Thoracic aorta (tissue), 2 donors: ENCODE measurements at regions not wholly inside any gene's neighbourhood (a gene's known extent, or its start where the extent isn't known, plus 50 kb on each side); places are given as distances from the start of the nearest gene placed in this dataset.
"Not testable (repeated sequence)": the region's sequence is repeated elsewhere in the genome, so short reads cannot be mapped to it uniquely, and the experiment has no call there.

Experiments
- ATAC-seq: fragments of 150-250 bp; one replicate; pipeline ENCODE4 v1.8.0; 2017; ENCODE audit warnings: low read depth; ENCODE audit not compliant: insufficient number of reproducible peaks, low FRiP score
- DNase-seq: peaks from one replicate; pipeline ENCODE4 v3.0.0-alpha.2; 2020; ENCODE audit warnings: low spot score
- H3K27ac ChIP-seq, 2 donors: fragments of 200-600 bp; sonication (generic); 1 replicate in 1 of 2; 2 replicates in 1 of 2; pipeline ENCODE4 v1.5.1; 2016; ENCODE audit warnings: mild to moderate bottlenecking in 2 of 2, moderate library complexity in 2 of 2
- H3K27me3 ChIP-seq: fragments of 200-600 bp; sonication (generic); replicated peaks from 2 replicates; pipeline ENCODE4 v1.6.0; 2016; ENCODE audit warnings: mild to moderate bottlenecking; ENCODE audit not compliant: insufficient read depth
- H3K36me3 ChIP-seq: fragments of 200-600 bp; sonication (generic); one replicate; pipeline ENCODE4 v1.5.1; 2016
- H3K4me1 ChIP-seq, 2 donors: fragments of 200-600 bp; sonication (generic); 1 replicate in 1 of 2; 2 replicates in 1 of 2; pipeline versions ENCODE4 v1.5.1 to v1.6.0; 2016; ENCODE audit warnings: low read depth in 2 of 2, mild to moderate bottlenecking in 1 of 2; ENCODE audit not compliant: control insufficient read depth in 1 of 2
- H3K4me3 ChIP-seq: fragments of 200-600 bp; sonication (generic); 2 replicates; pipeline ENCODE4 v1.5.1; 2016; ENCODE audit warnings: mild to moderate bottlenecking
- H3K9me3 ChIP-seq: fragments of 200-600 bp; sonication (generic); 2 replicates; pipeline ENCODE4 v1.5.1; 2016

GRCh38 chr15:20020588-20020987 lies 521.0 kb downstream of the GOLGA6L6 start:
- not testable (repeated sequence) for H3K27me3 ChIP-seq, H3K9me3 ChIP-seq, H3K4me3 ChIP-seq, H3K36me3 ChIP-seq, DNase-seq, H3K27ac ChIP-seq, H3K4me1 ChIP-seq, ATAC-seq

GRCh38 chr15:20019758-20020157 lies 521.8 kb downstream of the GOLGA6L6 start:
- not testable (repeated sequence) for H3K9me3 ChIP-seq, ATAC-seq, H3K36me3 ChIP-seq, H3K4me3 ChIP-seq, DNase-seq, H3K27ac ChIP-seq, H3K27me3 ChIP-seq, H3K4me1 ChIP-seq

- H3K4me1 ChIP-seq, H3K36me3 ChIP-seq, H3K4me3 ChIP-seq, ATAC-seq, H3K27ac ChIP-seq, H3K27me3 ChIP-seq, H3K9me3 ChIP-seq, DNase-seq: not testable (repeated sequence)
Observed at GRCh38 chr15:20017581-20017980, 524.0 kb downstream of the GOLGA6L6 start.

- H3K9me3 ChIP-seq, H3K36me3 ChIP-seq, H3K4me1 ChIP-seq, ATAC-seq, H3K27me3 ChIP-seq, H3K4me3 ChIP-seq, DNase-seq, H3K27ac ChIP-seq: not testable (repeated sequence)
Observed at GRCh38 chr15:20016941-20017340, 524.7 kb downstream of the GOLGA6L6 start.

- not testable (repeated sequence) for DNase-seq, H3K4me3 ChIP-seq
Observed at GRCh38 chr15:20012837-20013236, 528.8 kb downstream of the GOLGA6L6 start.

GRCh38 chr15:20010759-20011158 lies 530.8 kb downstream of the GOLGA6L6 start:
- not testable (repeated sequence) for H3K9me3 ChIP-seq, H3K27me3 ChIP-seq, ATAC-seq, H3K4me3 ChIP-seq, DNase-seq, H3K27ac ChIP-seq, H3K36me3 ChIP-seq, H3K4me1 ChIP-seq

More at GRCh38 chr15:20012837-20013236, 528.8 kb downstream of the GOLGA6L6 start:
- not testable (repeated sequence) for H3K27ac ChIP-seq, ATAC-seq, H3K4me1 ChIP-seq, H3K27me3 ChIP-seq, H3K9me3 ChIP-seq, H3K36me3 ChIP-seq

GRCh38 chr15:20009619-20010018 lies 532.0 kb downstream of the GOLGA6L6 start:
- H3K27ac ChIP-seq, DNase-seq, H3K4me1 ChIP-seq, ATAC-seq, H3K4me3 ChIP-seq, H3K9me3 ChIP-seq, H3K36me3 ChIP-seq, H3K27me3 ChIP-seq: not testable (repeated sequence)

GRCh38 chr15:20007338-20007737 lies 534.3 kb downstream of the GOLGA6L6 start:
- not testable (repeated sequence) for H3K27me3 ChIP-seq, H3K36me3 ChIP-seq, DNase-seq, H3K4me3 ChIP-seq, ATAC-seq, H3K27ac ChIP-seq, H3K4me1 ChIP-seq, H3K9me3 ChIP-seq

- not testable (repeated sequence) for H3K27me3 ChIP-seq, H3K4me1 ChIP-seq, H3K9me3 ChIP-seq, H3K36me3 ChIP-seq, H3K4me3 ChIP-seq, DNase-seq, H3K27ac ChIP-seq, ATAC-seq
Observed at GRCh38 chr15:20003471-20003870, 538.1 kb downstream of the GOLGA6L6 start.

- not testable (repeated sequence) for DNase-seq, H3K4me1 ChIP-seq, H3K4me3 ChIP-seq, H3K27ac ChIP-seq, H3K27me3 ChIP-seq, ATAC-seq, H3K9me3 ChIP-seq, H3K36me3 ChIP-seq
Observed at GRCh38 chr15:20002560-20002959, 539.0 kb downstream of the GOLGA6L6 start.

- DNase-seq, ATAC-seq: not testable (repeated sequence)
Observed at GRCh38 chr15:19996574-19997194, 544.9 kb downstream of the GOLGA6L6 start.

GRCh38 chr15:19995296-19995695 lies 546.3 kb downstream of the GOLGA6L6 start:
- not testable (repeated sequence) for H3K4me1 ChIP-seq, H3K36me3 ChIP-seq, H3K27me3 ChIP-seq, H3K27ac ChIP-seq, DNase-seq, H3K4me3 ChIP-seq, ATAC-seq, H3K9me3 ChIP-seq

More at GRCh38 chr15:19996574-19997194, 544.9 kb downstream of the GOLGA6L6 start:
- H3K36me3 ChIP-seq, H3K4me1 ChIP-seq, H3K4me3 ChIP-seq, H3K9me3 ChIP-seq, H3K27ac ChIP-seq, H3K27me3 ChIP-seq: not testable (repeated sequence)
